Erythroblast (primary cell): ENCODE measurements at regions not wholly inside any gene's neighbourhood (a gene's known extent, or its start where the extent isn't known, plus 50 kb on each side); places are given as distances from the start of the nearest gene placed in this dataset.

Experiments
- DNase-seq, 2 experiments: peaks; one replicate each; lab custom pipeline; 2025; lab: John Stamatoyannopoulos, UW
- GATA1 ChIP-seq: IDR thresholded peaks from 2 replicates; pipeline ENCODE4 v1.6.1; 2011; ENCODE audit warnings: low read depth, mild to moderate bottlenecking, control low read depth, low read length, moderate library complexity
- POLR2A ChIP-seq: IDR thresholded peaks from 2 replicates; pipeline ENCODE4 v1.6.1; 2011; ENCODE audit warnings: mild to moderate bottlenecking, low read length

DNA sequence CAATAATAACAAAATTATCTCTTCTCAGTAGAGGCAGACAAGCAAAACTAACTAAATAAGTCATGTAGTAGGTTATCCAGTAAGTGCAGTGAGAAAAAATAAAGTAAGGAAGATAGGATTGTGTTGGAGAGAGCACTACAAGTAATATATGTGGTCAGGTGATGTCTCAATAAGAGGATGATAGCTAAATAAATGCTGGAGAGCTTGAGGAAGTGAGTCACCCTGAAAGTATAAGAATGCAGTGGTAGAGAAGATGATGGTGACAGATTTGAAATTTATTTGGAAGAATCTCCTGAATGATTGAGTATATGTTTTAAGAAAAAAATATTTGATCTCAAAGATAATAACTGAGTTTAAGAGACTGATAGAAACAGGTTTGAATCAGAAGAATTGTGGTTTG is 152.2 kb upstream of the PRR20A start:
- no peak for TF ChIP-seq POLR2A
- TF ChIP-seq GATA1: no peak
- no peak for DNase-seq

DNA sequence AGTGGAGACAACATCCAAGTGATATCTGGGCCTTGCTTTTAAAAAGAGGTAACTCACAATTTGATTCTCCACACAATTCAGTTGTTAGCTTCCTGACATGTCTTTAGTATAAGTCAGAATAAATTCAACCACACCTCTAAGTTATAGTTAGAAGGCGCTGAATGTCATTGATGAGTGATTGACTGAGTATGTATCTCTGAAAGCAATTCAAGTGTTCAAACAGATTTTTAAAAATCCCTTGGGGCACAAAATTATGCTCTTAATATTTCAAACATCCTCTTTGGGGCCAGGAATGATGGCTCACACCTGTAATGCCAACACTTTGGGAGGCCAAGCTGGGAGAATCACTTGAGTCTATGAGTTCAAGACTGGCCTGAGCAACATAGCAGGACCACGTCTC is 137.0 kb upstream of the PRR20A start:
- TF ChIP-seq POLR2A: no peak
- no peak for TF ChIP-seq GATA1
- DNase-seq: no peak

DNA sequence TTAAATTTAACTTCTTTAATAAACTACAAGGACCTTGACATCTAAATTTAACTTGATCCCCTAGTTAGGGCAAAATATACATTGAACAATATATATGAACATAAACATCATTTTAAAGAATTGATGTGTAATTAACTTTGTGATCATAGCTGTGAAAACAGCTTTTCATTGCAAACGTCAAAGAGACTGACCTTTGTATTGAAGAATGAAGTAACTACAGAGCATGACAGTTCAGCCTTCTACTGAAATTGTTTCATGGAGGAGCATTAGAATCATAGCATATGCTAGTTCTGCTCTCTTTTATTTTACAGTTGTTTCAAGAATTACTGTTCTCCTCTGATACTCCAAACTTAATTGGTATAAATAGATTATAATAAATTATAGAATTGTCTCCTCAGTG is 123.4 kb upstream of the PRR20A start:
- no peak for TF ChIP-seq POLR2A
- TF ChIP-seq GATA1: no peak
- no peak for DNase-seq

GRCh38 chr13:57018915-57019314 is 121.8 kb upstream of the PRR20A start:
- DNase-seq: no peak
- TF ChIP-seq GATA1: no peak
- no peak for TF ChIP-seq POLR2A

DNA sequence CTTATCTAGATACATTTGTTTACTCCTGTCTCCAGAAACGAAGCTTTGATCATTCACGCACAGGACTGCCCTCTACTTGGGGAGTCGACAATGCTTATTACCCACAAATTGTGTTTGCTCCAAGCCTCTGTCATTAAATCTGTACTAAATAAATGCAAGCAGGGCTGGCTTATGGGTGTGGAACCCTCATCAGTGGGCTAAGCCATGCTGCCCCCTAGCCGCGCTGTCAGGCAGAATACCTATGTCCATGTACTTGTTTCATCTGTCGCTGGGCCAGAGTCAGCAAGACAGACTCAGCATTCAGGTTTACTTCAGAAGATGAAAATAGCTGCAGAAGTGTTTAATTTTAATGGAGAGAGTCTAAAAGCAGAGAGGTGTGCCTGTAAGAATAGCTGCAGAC is 110.0 kb upstream of the PRR20A start:
- no peak for DNase-seq
- no peak for TF ChIP-seq POLR2A
- TF ChIP-seq GATA1: no peak

GRCh38 chr13:57036290-57036689 is 104.4 kb upstream of the PRR20A start:
- no peak for DNase-seq
- TF ChIP-seq GATA1 (no peak), POLR2A (no peak)

DNA sequence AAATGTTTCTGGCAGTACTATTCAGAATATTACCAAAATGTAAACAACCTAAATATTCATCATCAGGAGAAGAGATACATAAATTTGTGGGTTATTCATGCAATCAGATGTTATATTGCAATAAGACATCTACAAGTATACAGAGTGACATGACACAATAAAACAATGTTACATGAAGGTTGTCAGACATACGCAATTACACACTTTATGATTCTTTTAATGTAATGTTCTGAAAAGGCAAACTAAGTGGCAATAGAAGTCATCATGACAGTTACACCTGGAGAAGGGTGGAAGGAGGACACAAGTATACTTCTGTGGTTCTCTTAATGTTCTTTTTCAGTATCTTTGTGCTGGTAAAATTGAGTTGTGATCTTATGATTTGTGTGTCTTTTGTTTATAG is 95.8 kb upstream of the PRR20A start:
- no peak for TF ChIP-seq GATA1
- TF ChIP-seq POLR2A: no peak
- DNase-seq: no peak

- DNase-seq: no peak
- no peak for TF ChIP-seq POLR2A
- no peak for TF ChIP-seq GATA1
Observed at GRCh38 chr13:57045826-57046546, 94.7 kb upstream of the PRR20A start.

DNA sequence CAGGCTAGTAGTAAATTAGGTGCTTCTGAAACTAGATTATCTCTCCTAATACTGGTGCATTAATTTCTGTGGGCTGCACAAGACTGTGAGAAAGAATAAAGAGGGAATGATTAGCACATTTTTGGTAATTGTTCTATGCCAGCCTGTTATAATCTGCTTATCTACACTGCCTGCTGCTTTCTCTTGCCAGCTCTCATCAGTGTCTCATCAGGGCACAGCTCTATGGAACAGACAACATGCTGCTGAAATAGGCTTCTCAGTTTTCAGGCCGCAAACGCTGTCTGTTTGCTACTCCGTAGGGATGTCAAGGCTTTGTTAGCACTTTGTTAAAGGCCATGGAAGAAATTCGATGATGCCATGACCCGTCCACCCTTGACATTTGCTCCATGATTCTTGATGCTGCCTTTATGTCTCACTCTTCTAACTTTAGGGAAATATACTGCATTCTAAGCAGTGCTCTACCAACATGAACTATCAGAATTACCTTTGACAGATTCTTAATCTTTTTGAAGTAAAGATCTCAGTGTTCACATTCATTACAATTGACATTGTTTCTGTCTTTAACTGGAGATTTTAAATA is 84.0 kb upstream of the PRR20A start:
- no peak for DNase-seq
- TF ChIP-seq POLR2A (no peak), GATA1 (no peak)

- no peak for DNase-seq
- TF ChIP-seq GATA1 (no peak), POLR2A (no peak)
Observed at GRCh38 chr13:57063007-57063406, 77.7 kb upstream of the PRR20A start.

DNA sequence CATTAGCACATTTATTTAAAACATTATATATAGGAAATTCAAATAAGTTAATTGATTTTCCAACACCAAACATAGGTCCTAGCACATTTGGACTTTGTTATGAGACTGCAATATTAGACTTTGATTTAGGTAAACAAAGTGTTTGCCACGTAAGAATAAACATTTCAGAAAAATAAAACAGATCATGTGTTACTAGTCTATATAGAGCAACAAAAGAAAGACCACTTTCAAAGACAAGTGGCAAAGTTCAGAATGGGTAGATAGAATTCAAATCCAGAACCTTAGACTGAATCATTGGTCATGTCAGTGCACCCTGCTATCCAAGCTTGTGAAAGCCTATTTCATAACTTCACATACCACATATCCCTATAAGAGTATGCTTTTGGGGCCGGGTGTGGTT is 66.7 kb upstream of the PRR20A start:
- no peak for TF ChIP-seq POLR2A
- TF ChIP-seq GATA1: no peak
- no peak for DNase-seq

- no peak for DNase-seq
- no peak for TF ChIP-seq GATA1
- TF ChIP-seq POLR2A: no peak
Observed at GRCh38 chr13:57075588-57075987, 65.1 kb upstream of the PRR20A start.

GRCh38 chr13:57087006-57087405 is 53.7 kb upstream of the PRR20A start:
- no peak for TF ChIP-seq GATA1
- no peak for TF ChIP-seq POLR2A
- no peak for DNase-seq
